BJ (cell line): ENCODE measurements at regions not wholly inside any gene's neighbourhood (a gene's known extent, or its start where the extent isn't known, plus 50 kb on each side); places are given as distances from the start of the nearest gene placed in this dataset.

Experiments used
- CTCF ChIA-PET: fragments of 350-600 bp; formaldehyde crosslinking; extraction: SDS; loops from one replicate; lab custom pipeline; 2021; ENCODE audit warnings: antibody characterized with exemption, inconsistent platforms; lab: Yijun Ruan, JAX
- POLR2A ChIA-PET: fragments of 300-600 bp; sonication (Branson Sonifier 250); formaldehyde crosslinking; extraction: SDS; loops from one replicate; lab custom pipeline; 2021; ENCODE audit warnings: antibody characterized with exemption; lab: Charles Lee
- DNase-seq: peaks from one replicate; pipeline ENCODE4 v3.0.0-alpha.2; 2011; ENCODE audit warnings: low read depth
- H3K27me3 ChIP-seq: 2 replicates; pipeline ENCODE4 v1.6.0; 2011; ENCODE audit warnings: low read length; ENCODE audit not compliant: control insufficient read depth, insufficient read depth
- H3K36me3 ChIP-seq: 2 replicates; pipeline ENCODE4 v1.5.1; 2011; ENCODE audit warnings: low read length; ENCODE audit not compliant: control insufficient read depth, insufficient read depth
- H3K4me3 ChIP-seq: 2 replicates; pipeline ENCODE4 v1.5.1; 2011; ENCODE audit warnings: low read depth, mild to moderate bottlenecking, control low read depth, low read length
- TF ChIP-seq, protein P1 (sequence below): IDR thresholded peaks from 2 replicates; pipeline ENCODE4 v1.5.1; 2011; ENCODE audit warnings: low read depth, mild to moderate bottlenecking, control low read depth, inconsistent platforms, low read length, moderate library complexity; ENCODE audit not compliant: insufficient read depth

DNA sequence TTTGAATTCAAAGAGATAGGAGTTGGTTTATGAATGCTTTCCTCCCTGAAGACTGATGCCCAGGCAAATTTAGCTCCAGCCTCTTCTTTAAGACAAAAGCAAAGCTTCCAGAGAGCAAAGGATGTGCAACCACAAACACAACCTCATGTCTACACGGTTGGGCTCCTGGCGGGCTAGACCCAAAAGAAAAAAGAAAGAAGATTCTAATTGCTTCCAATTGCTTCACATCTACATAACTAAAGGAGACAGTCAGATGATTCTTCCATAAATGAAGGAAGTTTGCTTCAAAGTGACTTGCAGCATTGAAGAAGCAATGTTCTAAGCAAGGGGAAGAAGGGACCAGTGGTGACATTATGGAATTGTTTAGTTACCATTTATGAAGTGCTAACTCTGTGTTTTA lies 1603.0 kb upstream of the TENM3 start:
- no peaks in the 10 kb centered on the region for H3K36me3 ChIP-seq
- no peak for DNase-seq
- no peaks in the 10 kb centered on the region for H3K27me3 ChIP-seq
- TF ChIP-seq, protein P1, sequence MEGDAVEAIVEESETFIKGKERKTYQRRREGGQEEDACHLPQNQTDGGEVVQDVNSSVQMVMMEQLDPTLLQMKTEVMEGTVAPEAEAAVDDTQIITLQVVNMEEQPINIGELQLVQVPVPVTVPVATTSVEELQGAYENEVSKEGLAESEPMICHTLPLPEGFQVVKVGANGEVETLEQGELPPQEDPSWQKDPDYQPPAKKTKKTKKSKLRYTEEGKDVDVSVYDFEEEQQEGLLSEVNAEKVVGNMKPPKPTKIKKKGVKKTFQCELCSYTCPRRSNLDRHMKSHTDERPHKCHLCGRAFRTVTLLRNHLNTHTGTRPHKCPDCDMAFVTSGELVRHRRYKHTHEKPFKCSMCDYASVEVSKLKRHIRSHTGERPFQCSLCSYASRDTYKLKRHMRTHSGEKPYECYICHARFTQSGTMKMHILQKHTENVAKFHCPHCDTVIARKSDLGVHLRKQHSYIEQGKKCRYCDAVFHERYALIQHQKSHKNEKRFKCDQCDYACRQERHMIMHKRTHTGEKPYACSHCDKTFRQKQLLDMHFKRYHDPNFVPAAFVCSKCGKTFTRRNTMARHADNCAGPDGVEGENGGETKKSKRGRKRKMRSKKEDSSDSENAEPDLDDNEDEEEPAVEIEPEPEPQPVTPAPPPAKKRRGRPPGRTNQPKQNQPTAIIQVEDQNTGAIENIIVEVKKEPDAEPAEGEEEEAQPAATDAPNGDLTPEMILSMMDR: no peak
- no peak overlapping the region for H3K4me3 ChIP-seq
- POLR2A ChIA-PET: no interaction called here
- CTCF ChIA-PET: no interaction called here

DNA sequence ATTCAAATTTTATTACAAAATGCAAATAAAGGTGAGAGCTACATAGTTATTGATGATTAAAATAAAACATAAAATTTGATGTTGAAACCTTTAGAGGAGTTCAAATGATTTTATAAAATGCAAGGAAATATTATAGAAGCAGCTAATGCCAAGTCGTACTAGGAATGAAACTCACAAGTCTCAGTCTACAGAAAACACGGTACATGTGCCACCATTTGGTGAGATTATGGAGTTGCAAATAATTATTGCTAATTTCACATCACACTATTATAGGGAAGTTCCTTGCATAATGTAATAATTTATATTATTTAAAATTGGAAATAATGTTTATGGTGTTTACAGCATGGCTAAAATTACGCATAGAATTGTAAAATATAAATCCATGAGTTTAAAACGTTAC lies 1601.7 kb upstream of the TENM3 start:
- Histone ChIP-seq H3K4me3 (no peak overlapping the region), H3K27me3 (no peaks in the 10 kb centered on the region), H3K36me3 (no peaks in the 10 kb centered on the region)
- POLR2A ChIA-PET: no interaction called here
- DNase-seq: no peak
- CTCF ChIA-PET: no interaction called here
- TF ChIP-seq, protein P1: no peak

DNA sequence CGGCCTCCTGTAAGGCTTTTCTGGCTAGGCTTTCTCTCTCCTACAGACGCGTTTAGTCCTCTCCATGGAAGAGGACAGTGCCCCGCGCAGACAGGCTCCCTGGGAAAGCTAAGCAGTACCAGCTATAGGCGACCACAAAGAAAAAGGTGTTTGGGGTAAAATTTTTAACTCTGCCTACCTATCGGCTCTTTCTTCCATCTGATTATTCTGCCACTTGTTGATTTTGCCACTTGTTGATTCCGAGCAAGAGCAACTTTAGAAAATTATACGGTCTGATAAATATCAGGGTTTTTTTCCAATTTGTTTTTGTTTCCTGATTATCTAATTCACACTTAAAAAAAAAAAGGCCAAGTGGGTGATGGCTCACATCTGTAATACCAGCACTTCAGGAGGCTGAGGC lies 1600.5 kb upstream of the TENM3 start:
- TF ChIP-seq, protein P1: no peak
- CTCF ChIA-PET: interaction anchor here (1.1 kb wide), 1 partner anchor 24 kb away, joined by 3 read pairs; no protein-coding TSS in a partner anchor
- H3K36me3 ChIP-seq: no peaks in the 10 kb centered on the region
- POLR2A ChIA-PET: no interaction called here
- H3K27me3 ChIP-seq: no peaks in the 10 kb centered on the region
- DNase-seq: no peak
- no peak overlapping the region for H3K4me3 ChIP-seq

DNA sequence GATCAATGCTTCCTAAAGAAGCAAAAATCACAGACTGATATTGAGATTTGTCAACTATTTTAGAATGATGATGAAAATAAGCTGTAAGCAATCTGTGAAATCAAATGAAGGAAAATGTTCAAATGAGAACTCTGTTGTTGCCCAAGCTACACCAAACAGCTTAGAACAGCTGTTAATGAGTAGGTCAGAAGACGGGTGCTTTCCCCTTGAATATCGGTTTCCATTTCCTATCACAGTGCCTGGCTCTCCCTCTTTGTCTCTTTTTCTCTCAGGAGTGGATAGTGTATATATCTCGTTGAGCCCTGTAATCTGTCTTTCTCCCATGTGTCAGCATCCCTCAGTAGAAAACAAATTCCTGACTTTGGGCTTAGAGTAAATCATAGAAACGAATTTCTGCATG lies 1592.9 kb upstream of the TENM3 start:
- ChIA-PET CTCF (interaction anchor here (0.9 kb wide), 1 partner anchor 19 kb away, joined by 3 read pairs; no protein-coding TSS in a partner anchor), POLR2A (no interaction called here)
- Histone ChIP-seq H3K36me3 (no peaks in the 10 kb centered on the region), H3K4me3 (no peak overlapping the region), H3K27me3 (no peaks in the 10 kb centered on the region)
- no peak for DNase-seq
- TF ChIP-seq, protein P1: no peak

DNA sequence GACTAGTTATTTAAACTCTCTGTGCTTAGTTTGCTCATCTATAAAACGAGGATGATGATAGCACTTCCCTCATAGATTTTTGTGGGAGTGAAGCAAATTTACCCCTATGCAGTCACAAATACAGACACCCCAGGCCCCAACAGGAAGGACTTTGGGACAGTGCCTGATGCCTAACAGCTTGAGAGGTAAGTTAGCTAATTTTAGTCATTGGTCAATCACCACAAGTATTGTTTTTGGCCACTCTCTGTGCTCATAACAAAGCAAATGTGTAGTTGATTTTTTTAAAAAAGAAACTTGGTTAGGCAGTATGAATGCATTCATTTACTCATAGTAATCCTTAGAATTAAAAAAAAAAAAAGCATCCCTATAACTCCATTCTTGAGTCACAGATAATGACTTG lies 1590.7 kb upstream of the TENM3 start:
- CTCF ChIA-PET: no interaction called here
- Histone ChIP-seq H3K4me3 (no peak overlapping the region), H3K27me3 (no peaks in the 10 kb centered on the region), H3K36me3 (no peaks in the 10 kb centered on the region)
- TF ChIP-seq, protein P1: no peak
- no peak for DNase-seq
- POLR2A ChIA-PET: no interaction called here
